SU-DHL-6 (cell line): ENCODE measurements at regions not wholly inside any gene's neighbourhood (a gene's known extent, or its start where the extent isn't known, plus 50 kb on each side); places are given as distances from the start of the nearest gene placed in this dataset.
"Not testable (repeated sequence)": the region's sequence is repeated elsewhere in the genome, so short reads cannot be mapped to it uniquely, and the experiment has no call there.

ENCODE experiments used
- H2AFZ ChIP-seq: fragments of 200-600 bp; sonication (generic); 2 replicates; pipeline ENCODE4 v1.6.1; 2014; ENCODE audit warnings: low read depth, mild to moderate bottlenecking, moderate library complexity, mixed read lengths, antibody characterized with exemption, low read length; ENCODE audit not compliant: severe bottlenecking
- H3F3A ChIP-seq: fragments of 200-600 bp; shearing (Covaris generic); 2 replicates; pipeline ENCODE4 v1.6.0; 2016; ENCODE audit warnings: antibody characterized with exemption, mild to moderate bottlenecking; ENCODE audit not compliant: insufficient read depth
- H3K27ac ChIP-seq: fragments of 200-600 bp; sonication (generic); 2 replicates; pipeline ENCODE4 v1.5.1; 2016; ENCODE audit warnings: low read depth, mild to moderate bottlenecking, low read length, moderate library complexity, mixed read lengths
- H3K27me3 ChIP-seq: fragments of 200-600 bp; sonication (generic), shearing (Covaris generic); 2 replicates; pipeline ENCODE4 v1.6.0; 2014; ENCODE audit warnings: mild to moderate bottlenecking, low read length
- H3K36me3 ChIP-seq: fragments of 200-600 bp; sonication (generic); 2 replicates; pipeline ENCODE4 v1.6.1; 2014; ENCODE audit warnings: mild to moderate bottlenecking, low read length, mixed read lengths
- H3K4me2 ChIP-seq: fragments of 300-600, 200-600 bp; shearing (Covaris generic), sonication (generic); 2 replicates; pipeline ENCODE4 v1.6.0; 2014; ENCODE audit warnings: low read length, low read depth, mild to moderate bottlenecking; ENCODE audit not compliant: poor library complexity, severe bottlenecking
- H3K4me3 ChIP-seq: fragments of 200-600 bp; sonication (generic); 2 replicates; pipeline ENCODE4 v1.5.1; 2014; ENCODE audit warnings: antibody characterized with exemption, low read length, mild to moderate bottlenecking, mixed read lengths; ENCODE audit not compliant: insufficient read depth, poor library complexity, severe bottlenecking
- H3K79me2 ChIP-seq: fragments of 200-600 bp; sonication (generic); 2 replicates; pipeline ENCODE4 v1.6.1; 2014; ENCODE audit warnings: mild to moderate bottlenecking, low read length, moderate library complexity; ENCODE audit not compliant: insufficient read depth
- H3K9ac ChIP-seq: fragments of 200-600 bp; sonication (generic); 2 replicates; pipeline ENCODE4 v1.7.0; 2014; ENCODE audit warnings: mild to moderate bottlenecking, low read length
- H3K9me2 ChIP-seq: fragments of 200-600 bp; sonication (generic); replicated peaks from 2 replicates; pipeline ENCODE4 v1.6.1; 2014; ENCODE audit warnings: low read length; ENCODE audit not compliant: insufficient read depth
- H3K9me3 ChIP-seq: fragments of 200-600 bp; sonication (generic); 2 replicates; pipeline ENCODE4 v1.6.1; 2014; ENCODE audit warnings: low read length, mixed read lengths; ENCODE audit not compliant: insufficient read depth
- H4K20me1 ChIP-seq: fragments of 200-600 bp; sonication (generic); 2 replicates; pipeline ENCODE4 v1.6.1; 2014; ENCODE audit warnings: low read depth, mild to moderate bottlenecking, antibody characterized with exemption, low read length, moderate library complexity, mixed read lengths
- EZH2phosphoT487 ChIP-seq: fragments of 200-600 bp; sonication (generic), shearing (Covaris generic); conservative IDR thresholded peaks from 2 replicates; pipeline ENCODE4 v1.6.1; 2018; ENCODE audit warnings: mild to moderate bottlenecking, antibody characterized with exemption, low read length, moderate library complexity, mixed read lengths
- TF ChIP-seq, protein P1 (sequence below): fragments of 200-600 bp; sonication (generic); IDR thresholded peaks from one replicate; pipeline ENCODE4 v1.5.1; 2017; ENCODE audit warnings: antibody characterized with exemption, mild to moderate bottlenecking, low read length, moderate library complexity; ENCODE audit not compliant: insufficient read depth, poor library complexity, severe bottlenecking

GRCh38 chr11:112537846-112538330 lies 277.2 kb upstream of the PLET1 start:
- Histone ChIP-seq H3K4me3 (no peak overlapping the region), H3K9me3 (no peaks in the 10 kb centered on the region), H3K79me2 (no peaks in the 10 kb centered on the region), H3K27ac (no peak overlapping the region), H3K36me3 (no peaks in the 10 kb centered on the region), H3K4me2 (no peak overlapping the region), H3F3A (no peaks in the 10 kb centered on the region), H3K9ac (no peak overlapping the region), H3K27me3 (no peaks in the 10 kb centered on the region), H4K20me1 (no peaks in the 10 kb centered on the region), H2AFZ (no peak overlapping the region), H3K9me2 (no peaks in the 10 kb centered on the region)
- TF ChIP-seq EZH2phosphoT487, result no peak
- TF ChIP-seq, protein P1, sequence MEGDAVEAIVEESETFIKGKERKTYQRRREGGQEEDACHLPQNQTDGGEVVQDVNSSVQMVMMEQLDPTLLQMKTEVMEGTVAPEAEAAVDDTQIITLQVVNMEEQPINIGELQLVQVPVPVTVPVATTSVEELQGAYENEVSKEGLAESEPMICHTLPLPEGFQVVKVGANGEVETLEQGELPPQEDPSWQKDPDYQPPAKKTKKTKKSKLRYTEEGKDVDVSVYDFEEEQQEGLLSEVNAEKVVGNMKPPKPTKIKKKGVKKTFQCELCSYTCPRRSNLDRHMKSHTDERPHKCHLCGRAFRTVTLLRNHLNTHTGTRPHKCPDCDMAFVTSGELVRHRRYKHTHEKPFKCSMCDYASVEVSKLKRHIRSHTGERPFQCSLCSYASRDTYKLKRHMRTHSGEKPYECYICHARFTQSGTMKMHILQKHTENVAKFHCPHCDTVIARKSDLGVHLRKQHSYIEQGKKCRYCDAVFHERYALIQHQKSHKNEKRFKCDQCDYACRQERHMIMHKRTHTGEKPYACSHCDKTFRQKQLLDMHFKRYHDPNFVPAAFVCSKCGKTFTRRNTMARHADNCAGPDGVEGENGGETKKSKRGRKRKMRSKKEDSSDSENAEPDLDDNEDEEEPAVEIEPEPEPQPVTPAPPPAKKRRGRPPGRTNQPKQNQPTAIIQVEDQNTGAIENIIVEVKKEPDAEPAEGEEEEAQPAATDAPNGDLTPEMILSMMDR, result no peak

- Histone ChIP-seq H3K27me3 (no peaks in the 10 kb centered on the region), H3K27ac (no peak overlapping the region), H3K4me2 (no peak overlapping the region), H4K20me1 (no peaks in the 10 kb centered on the region), H2AFZ (no peak overlapping the region), H3K36me3 (no peaks in the 10 kb centered on the region), H3K9me3 (no peaks in the 10 kb centered on the region), H3K79me2 (no peaks in the 10 kb centered on the region), H3F3A (no peaks in the 10 kb centered on the region), H3K9ac (no peak overlapping the region), H3K9me2 (no peaks in the 10 kb centered on the region), H3K4me3 (no peak overlapping the region)
- TF ChIP-seq, protein P1, result no peak
- no peak for TF ChIP-seq EZH2phosphoT487
Measured at GRCh38 chr11:112538534-112539280, 278.0 kb upstream of the PLET1 start.

- not testable (repeated sequence) for H4K20me1 ChIP-seq, H3K36me3 ChIP-seq, H3K4me2 ChIP-seq
Measured at GRCh38 chr11:112539281-112539555, 278.6 kb upstream of the PLET1 start.

DNA sequence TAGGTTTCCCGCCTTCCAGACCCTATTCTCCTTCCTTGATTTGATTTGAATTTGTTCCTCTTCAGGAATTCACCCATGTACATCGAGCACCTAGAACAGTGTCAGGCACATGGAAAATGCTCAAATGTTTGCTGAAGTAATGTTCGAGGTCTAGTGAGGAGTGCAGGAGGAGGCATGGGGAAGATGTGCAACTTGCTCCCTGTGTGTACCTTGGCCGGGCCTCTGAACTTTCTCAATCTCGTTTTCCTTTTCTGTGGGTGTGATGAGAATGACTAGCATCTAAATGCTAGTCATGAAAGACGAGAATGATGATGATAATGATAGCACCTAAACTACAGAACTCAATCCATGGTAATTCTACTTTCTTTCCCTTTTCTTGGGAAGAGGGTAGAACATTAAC lies 279.1 kb upstream of the PLET1 start:
- TF ChIP-seq, protein P1, result no peak
- TF ChIP-seq EZH2phosphoT487, result no peak
- Histone ChIP-seq H3K79me2 (no peaks in the 10 kb centered on the region), H2AFZ (no peak overlapping the region), H3K4me3 (no peak overlapping the region), H3K27me3 (no peaks in the 10 kb centered on the region), H3F3A (no peaks in the 10 kb centered on the region), H3K27ac (no peak overlapping the region), H3K36me3 (no peaks in the 10 kb centered on the region), H3K9ac (no peak overlapping the region), H4K20me1 (no peaks in the 10 kb centered on the region), H3K4me2 (no peak overlapping the region), H3K9me2 (no peaks in the 10 kb centered on the region), H3K9me3 (no peaks in the 10 kb centered on the region)

More at GRCh38 chr11:112539281-112539555, 278.6 kb upstream of the PLET1 start:
- H3K9me2 ChIP-seq, H2AFZ ChIP-seq, H3K27ac ChIP-seq, H3K4me3 ChIP-seq, H3K9me3 ChIP-seq, H3F3A ChIP-seq, H3K9ac ChIP-seq, H3K27me3 ChIP-seq, H3K79me2 ChIP-seq: not testable (repeated sequence)
